SK-N-SH treated with all-trans-retinoic acid at 6 μM for 48 hours (cell line): ENCODE measurements at regions not wholly inside any gene's neighbourhood (a gene's known extent, or its start where the extent isn't known, plus 50 kb on each side); places are given as distances from the start of the nearest gene placed in this dataset.

Experiments
- BACH2 ChIP-seq: fragments of 250-450 bp; sonication (Bioruptor Pico); IDR thresholded peaks from 2 replicates; pipeline ENCODE4 v1.9.0; 2021; ENCODE audit warnings: mild to moderate bottlenecking, borderline replicate concordance
- ESRRG ChIP-seq: fragments of 250-450 bp; sonication (Bioruptor Pico); IDR thresholded peaks from 2 replicates; pipeline ENCODE4 v1.6.1; 2021; ENCODE audit warnings: mild to moderate bottlenecking
- OSR1 ChIP-seq: fragments of 250-450 bp; sonication (Bioruptor Pico); IDR thresholded peaks from 2 replicates; pipeline ENCODE4 v1.8.0; 2022; ENCODE audit warnings: moderate library complexity, mild to moderate bottlenecking, inconsistent platforms
- SNAI2 ChIP-seq: fragments of 250-450 bp; sonication (Bioruptor Pico); IDR thresholded peaks from 2 replicates; pipeline ENCODE4 v1.5.0; 2020; ENCODE audit warnings: mild to moderate bottlenecking, moderate library complexity
- TOX ChIP-seq: fragments of 250-450 bp; sonication (Bioruptor Pico); IDR thresholded peaks from 2 replicates; pipeline ENCODE4 v1.8.0; 2021; ENCODE audit warnings: mild to moderate bottlenecking, moderate library complexity, borderline replicate concordance
- ZFP3 ChIP-seq: fragments of 250-450 bp; sonication (Bioruptor Pico); IDR thresholded peaks from 2 replicates; pipeline ENCODE4 v1.5.0; 2020; ENCODE audit warnings: mild to moderate bottlenecking, moderate library complexity
- ZFP30 ChIP-seq: fragments of 450-650 bp; formaldehyde crosslinking; IDR thresholded peaks from 2 replicates; pipeline ENCODE4 v1.5.0; 2022; ENCODE audit warnings: mild to moderate bottlenecking, moderate library complexity
- ZNF70 ChIP-seq: fragments of 450-650 bp; formaldehyde crosslinking; IDR thresholded peaks from 2 replicates; pipeline ENCODE4 v1.5.0; 2020; ENCODE audit warnings: mild to moderate bottlenecking, moderate library complexity
- ZNF8 ChIP-seq: fragments of 450-650 bp; formaldehyde crosslinking; IDR thresholded peaks from 2 replicates; pipeline ENCODE4 v1.5.0; 2020; ENCODE audit warnings: mild to moderate bottlenecking, moderate library complexity
- TF ChIP-seq, protein P1 (sequence below): fragments of 250-450 bp; sonication (Bioruptor Pico); IDR thresholded peaks from 2 replicates; pipeline ENCODE4 v1.8.0; 2020; ENCODE audit warnings: mild to moderate bottlenecking, moderate library complexity, borderline replicate concordance
- TF ChIP-seq, protein P2 (sequence below): fragments of 250-450 bp; sonication (Bioruptor Pico); IDR thresholded peaks from 2 replicates; pipeline ENCODE4 v1.5.1; 2020; ENCODE audit warnings: low read depth, mild to moderate bottlenecking, moderate library complexity
- TF ChIP-seq, protein P3 (sequence below): fragments of 250-450 bp; sonication (Bioruptor Pico); IDR thresholded peaks from 2 replicates; pipeline ENCODE4 v1.5.1; 2021; ENCODE audit warnings: mild to moderate bottlenecking, moderate library complexity

DNA sequence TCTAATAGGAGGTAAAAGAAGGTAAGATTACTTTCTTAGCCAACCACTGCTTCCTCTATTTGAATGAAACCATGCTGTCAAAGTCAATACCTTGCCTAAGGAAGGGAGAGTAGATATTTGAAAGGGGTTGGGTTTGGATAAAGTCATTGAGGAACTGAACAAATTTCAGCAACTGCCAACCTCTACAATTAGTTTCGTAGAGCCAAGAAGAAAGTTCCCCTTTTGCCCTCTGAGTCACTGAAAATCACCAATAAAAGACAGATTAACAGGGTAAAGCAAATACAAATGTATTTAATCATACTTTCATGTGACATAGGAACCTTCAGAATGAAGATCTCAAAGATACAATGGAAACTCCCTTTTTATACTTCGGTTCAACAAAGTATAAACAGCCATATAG is 615.7 kb downstream of the GABRG2 start:
- TF ChIP-seq ZFP30 (no peak), ESRRG (CRISPR knock-in tag) (no peak), ZFP3 (CRISPR knock-in tag) (no peak), BACH2 (CRISPR knock-in tag) (no peak), TOX (CRISPR knock-in tag) (no peak), ZNF70 (no peak), OSR1 (no peak), ZNF8 (CRISPR knock-in tag) (no peak), SNAI2 (no peak)
- TF ChIP-seq, protein P1, sequence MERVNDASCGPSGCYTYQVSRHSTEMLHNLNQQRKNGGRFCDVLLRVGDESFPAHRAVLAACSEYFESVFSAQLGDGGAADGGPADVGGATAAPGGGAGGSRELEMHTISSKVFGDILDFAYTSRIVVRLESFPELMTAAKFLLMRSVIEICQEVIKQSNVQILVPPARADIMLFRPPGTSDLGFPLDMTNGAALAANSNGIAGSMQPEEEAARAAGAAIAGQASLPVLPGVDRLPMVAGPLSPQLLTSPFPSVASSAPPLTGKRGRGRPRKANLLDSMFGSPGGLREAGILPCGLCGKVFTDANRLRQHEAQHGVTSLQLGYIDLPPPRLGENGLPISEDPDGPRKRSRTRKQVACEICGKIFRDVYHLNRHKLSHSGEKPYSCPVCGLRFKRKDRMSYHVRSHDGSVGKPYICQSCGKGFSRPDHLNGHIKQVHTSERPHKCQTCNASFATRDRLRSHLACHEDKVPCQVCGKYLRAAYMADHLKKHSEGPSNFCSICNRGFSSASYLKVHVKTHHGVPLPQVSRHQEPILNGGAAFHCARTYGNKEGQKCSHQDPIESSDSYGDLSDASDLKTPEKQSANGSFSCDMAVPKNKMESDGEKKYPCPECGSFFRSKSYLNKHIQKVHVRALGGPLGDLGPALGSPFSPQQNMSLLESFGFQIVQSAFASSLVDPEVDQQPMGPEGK (CRISPR knock-in tag): no peak
- TF ChIP-seq, protein P2, sequence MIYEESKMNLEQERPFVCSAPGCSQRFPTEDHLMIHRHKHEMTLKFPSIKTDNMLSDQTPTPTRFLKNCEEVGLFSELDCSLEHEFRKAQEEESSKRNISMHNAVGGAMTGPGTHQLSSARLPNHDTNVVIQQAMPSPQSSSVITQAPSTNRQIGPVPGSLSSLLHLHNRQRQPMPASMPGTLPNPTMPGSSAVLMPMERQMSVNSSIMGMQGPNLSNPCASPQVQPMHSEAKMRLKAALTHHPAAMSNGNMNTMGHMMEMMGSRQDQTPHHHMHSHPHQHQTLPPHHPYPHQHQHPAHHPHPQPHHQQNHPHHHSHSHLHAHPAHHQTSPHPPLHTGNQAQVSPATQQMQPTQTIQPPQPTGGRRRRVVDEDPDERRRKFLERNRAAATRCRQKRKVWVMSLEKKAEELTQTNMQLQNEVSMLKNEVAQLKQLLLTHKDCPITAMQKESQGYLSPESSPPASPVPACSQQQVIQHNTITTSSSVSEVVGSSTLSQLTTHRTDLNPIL (CRISPR knock-in tag): no peak
- TF ChIP-seq, protein P3, sequence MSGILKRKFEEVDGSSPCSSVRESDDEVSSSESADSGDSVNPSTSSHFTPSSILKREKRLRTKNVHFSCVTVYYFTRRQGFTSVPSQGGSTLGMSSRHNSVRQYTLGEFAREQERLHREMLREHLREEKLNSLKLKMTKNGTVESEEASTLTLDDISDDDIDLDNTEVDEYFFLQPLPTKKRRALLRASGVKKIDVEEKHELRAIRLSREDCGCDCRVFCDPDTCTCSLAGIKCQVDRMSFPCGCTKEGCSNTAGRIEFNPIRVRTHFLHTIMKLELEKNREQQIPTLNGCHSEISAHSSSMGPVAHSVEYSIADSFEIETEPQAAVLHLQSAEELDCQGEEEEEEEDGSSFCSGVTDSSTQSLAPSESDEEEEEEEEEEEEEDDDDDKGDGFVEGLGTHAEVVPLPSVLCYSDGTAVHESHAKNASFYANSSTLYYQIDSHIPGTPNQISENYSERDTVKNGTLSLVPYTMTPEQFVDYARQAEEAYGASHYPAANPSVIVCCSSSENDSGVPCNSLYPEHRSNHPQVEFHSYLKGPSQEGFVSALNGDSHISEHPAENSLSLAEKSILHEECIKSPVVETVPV: no peak
